Liver (tissue), 7 donors: ENCODE measurements at regions not wholly inside any gene's neighbourhood (a gene's known extent, or its start where the extent isn't known, plus 50 kb on each side); places are given as distances from the start of the nearest gene placed in this dataset.

ENCODE experiments used
- DNase-seq: peaks from one replicate; pipeline ENCODE4 v3.0.0-alpha.2; 2017; ENCODE audit warnings: low spot score
- H3K27ac ChIP-seq, 2 donors: one replicate each; pipeline ENCODE4 v1.7.0; 2013; ENCODE audit warnings: inconsistent platforms in 2 of 2, low read length in 2 of 2, control low read depth in 1 of 2, low read depth in 1 of 2, mild to moderate bottlenecking in 1 of 2
- H3K27me3 ChIP-seq, 4 donors: one replicate each; pipeline versions ENCODE4 v1.6.1 to v1.7.0; 2013; ENCODE audit warnings: low read length in 3 of 4, inconsistent platforms in 1 of 4, mild to moderate bottlenecking in 1 of 4, moderate library complexity in 1 of 4; ENCODE audit not compliant: control insufficient read depth in 4 of 4, insufficient read depth in 4 of 4
- H3K36me3 ChIP-seq, 4 donors: one replicate each; pipeline versions ENCODE4 v1.6.1 to v1.7.0; 2013; ENCODE audit warnings: low read length in 3 of 4, mild to moderate bottlenecking in 3 of 4, low read depth in 1 of 4, moderate library complexity in 1 of 4; ENCODE audit not compliant: control insufficient read depth in 4 of 4, insufficient read depth in 3 of 4
- H3K4me1 ChIP-seq, 4 donors: one replicate each; pipeline versions ENCODE4 v1.6.1 to v1.7.0; 2013; ENCODE audit warnings: low read length in 3 of 4, mild to moderate bottlenecking in 3 of 4, moderate library complexity in 1 of 4; ENCODE audit not compliant: control insufficient read depth in 4 of 4, insufficient read depth in 4 of 4
- H3K4me3 ChIP-seq, 3 donors: one replicate each; pipeline versions ENCODE4 v1.6.1 to v1.7.0; 2013; ENCODE audit warnings: low read length in 3 of 3, control low read depth in 1 of 3, low read depth in 1 of 3, mild to moderate bottlenecking in 1 of 3
- H3K9ac ChIP-seq, 2 donors: one replicate each; pipeline ENCODE4 v1.7.0; 2013; ENCODE audit warnings: low read length in 2 of 2, mild to moderate bottlenecking in 2 of 2, moderate library complexity in 2 of 2, control low read depth in 1 of 2, low read depth in 1 of 2
- H3K9me3 ChIP-seq, 4 donors: one replicate each; pipeline versions ENCODE4 v1.6.1 to v1.7.0; 2013; ENCODE audit warnings: low read length in 3 of 4; ENCODE audit not compliant: control insufficient read depth in 4 of 4
- EGR1 ChIP-seq, 2 donors: IDR thresholded peaks; 2 replicates each; pipeline ENCODE4 v1.6.1; 2016 to 2018; ENCODE audit warnings: antibody characterized with exemption in 2 of 2, low read depth in 2 of 2
- FOXA2 ChIP-seq: IDR thresholded peaks from 2 replicates; pipeline ENCODE4 v1.6.1; 2016; ENCODE audit warnings: antibody characterized with exemption
- GABPA ChIP-seq, 2 donors: IDR thresholded peaks in 1 of 2; conservative IDR thresholded peaks in 1 of 2; 2 replicates each; pipeline ENCODE4 v1.6.1; 2016; ENCODE audit warnings: antibody characterized with exemption in 2 of 2, mild to moderate bottlenecking in 1 of 2, moderate library complexity in 1 of 2
- HNF4A ChIP-seq, 2 donors: conservative IDR thresholded peaks; 2 replicates each; pipeline ENCODE4 v1.6.1; 2016; ENCODE audit warnings: antibody characterized with exemption in 2 of 2, mild to moderate bottlenecking in 2 of 2
- HNF4G ChIP-seq: IDR thresholded peaks from 2 replicates; pipeline ENCODE4 v1.6.1; 2016; ENCODE audit warnings: antibody characterized with exemption
- JUND ChIP-seq, 2 donors: IDR thresholded peaks; 2 replicates each; pipeline ENCODE4 v1.6.1; 2016; ENCODE audit warnings: antibody characterized with exemption in 2 of 2
- NR2F2 ChIP-seq: IDR thresholded peaks from 2 replicates; pipeline ENCODE4 v1.6.1; 2016; ENCODE audit warnings: antibody characterized with exemption
- RAD21 ChIP-seq, 2 donors: IDR thresholded peaks; 2 replicates each; pipeline ENCODE4 v1.6.1; 2016; ENCODE audit warnings: antibody characterized with exemption in 2 of 2, mild to moderate bottlenecking in 2 of 2
- REST ChIP-seq: IDR thresholded peaks from 2 replicates; pipeline ENCODE4 v1.6.1; 2016; ENCODE audit warnings: antibody characterized with exemption, mild to moderate bottlenecking
- RXRA ChIP-seq, 2 donors: IDR thresholded peaks; 2 replicates each; pipeline ENCODE4 v1.6.1; 2017 to 2018; ENCODE audit warnings: antibody characterized with exemption in 2 of 2, mild to moderate bottlenecking in 1 of 2
- TAF1 ChIP-seq: conservative IDR thresholded peaks from 2 replicates; pipeline ENCODE4 v1.6.1; 2016; ENCODE audit warnings: antibody characterized with exemption, mild to moderate bottlenecking
- YY1 ChIP-seq: IDR thresholded peaks from 2 replicates; pipeline ENCODE4 v1.6.1; 2016; ENCODE audit warnings: antibody characterized with exemption, mild to moderate bottlenecking
- ZBTB33 ChIP-seq: IDR thresholded peaks from 2 replicates; pipeline ENCODE4 v1.6.1; 2016; ENCODE audit warnings: antibody characterized with exemption
- WGBS: extraction: QIAGEN DNeasy Blood & Tissue Kit; methylation state at CpG from one replicate; pipeline ENCODE4 v1.1.7; 2013; 5-methylcytosine and 5-hydroxymethylcytosine counted together
- TF ChIP-seq, protein P1 (sequence below): IDR thresholded peaks from 2 replicates; pipeline ENCODE4 v1.6.1; 2016; ENCODE audit warnings: antibody characterized with exemption
- TF ChIP-seq, protein P2 (sequence below): IDR thresholded peaks from 2 replicates; pipeline ENCODE4 v1.6.1; 2016; ENCODE audit warnings: antibody characterized with exemption
- donor health status: healthy.
- donor health status: healthy.
- donor health status: healthy.
- donor health status: healthy.

DNA sequence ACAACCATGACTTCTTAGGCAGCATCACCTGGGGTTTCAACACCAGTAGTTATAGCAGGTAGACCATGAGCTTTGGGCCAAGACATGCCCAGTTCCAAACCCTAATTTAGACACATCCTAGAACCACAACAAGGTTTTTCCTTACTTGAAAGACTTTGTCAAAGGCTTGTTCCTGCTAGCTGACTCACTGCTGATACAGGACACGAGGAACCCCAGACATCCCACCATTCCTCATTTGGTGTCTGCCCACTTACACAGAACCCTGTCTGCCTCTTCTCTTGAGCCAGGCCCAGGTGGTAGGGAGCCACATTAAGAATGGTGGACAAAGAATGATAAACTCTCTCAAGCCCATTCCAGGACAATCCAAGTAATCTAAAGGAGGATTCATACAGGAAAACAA is 109.0 kb downstream of the CCDC71L start:
- DNase-seq, result no peak
- no peak overlapping the region for H3K4me3 ChIP-seq
- 95% methylated on average over 1 of the region's 1 CpG for WGBS
- no peaks in the 10 kb centered on the region for H3K4me1 ChIP-seq
- no peaks in the 10 kb centered on the region for H3K27me3 ChIP-seq
- no peaks in the 10 kb centered on the region for H3K9me3 ChIP-seq
- no peaks in the 10 kb centered on the region for H3K36me3 ChIP-seq
- H3K9ac ChIP-seq, result no peak overlapping the region
- no peak overlapping the region for H3K27ac ChIP-seq
- TF ChIP-seq, protein P1, sequence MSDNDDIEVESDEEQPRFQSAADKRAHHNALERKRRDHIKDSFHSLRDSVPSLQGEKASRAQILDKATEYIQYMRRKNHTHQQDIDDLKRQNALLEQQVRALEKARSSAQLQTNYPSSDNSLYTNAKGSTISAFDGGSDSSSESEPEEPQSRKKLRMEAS, result no peak
- TF ChIP-seq RAD21 (IDR thresholded peaks at IDR 0.05), result no peak
- no peak for TF ChIP-seq TAF1
- TF ChIP-seq REST, result no peak
- no peak for TF ChIP-seq FOXA2
- no peak for TF ChIP-seq HNF4G
- no peak for TF ChIP-seq RXRA (IDR thresholded peaks at IDR 0.05)
- no peak for TF ChIP-seq GABPA (IDR thresholded peaks at IDR 0.05 in 1 of 2, conservative IDR thresholded peaks at IDR 0.05 in 1 of 2)
- no peak for TF ChIP-seq JUND (IDR thresholded peaks at IDR 0.05)
- TF ChIP-seq, protein P2, sequence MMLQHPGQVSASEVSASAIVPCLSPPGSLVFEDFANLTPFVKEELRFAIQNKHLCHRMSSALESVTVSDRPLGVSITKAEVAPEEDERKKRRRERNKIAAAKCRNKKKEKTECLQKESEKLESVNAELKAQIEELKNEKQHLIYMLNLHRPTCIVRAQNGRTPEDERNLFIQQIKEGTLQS, result no peak
- TF ChIP-seq NR2F2, result no peak
- no peak for TF ChIP-seq HNF4A (conservative IDR thresholded peaks at IDR 0.05)
- no peak for TF ChIP-seq YY1

GRCh38 chr7:106548491-106548890 is 112.5 kb downstream of the CCDC71L start:
- Histone ChIP-seq H3K4me3 (no peak overlapping the region), H3K9me3 (no peaks in the 10 kb centered on the region), H3K27ac (no peak overlapping the region), H3K27me3 (no peaks in the 10 kb centered on the region), H3K9ac (no peak overlapping the region), H3K4me1 (no peaks in the 10 kb centered on the region), H3K36me3 (no peaks in the 10 kb centered on the region)
- DNase-seq, result no peak
- TF ChIP-seq JUND (IDR thresholded peaks at IDR 0.05), result no peak
- TF ChIP-seq HNF4G, result no peak
- TF ChIP-seq RXRA (IDR thresholded peaks at IDR 0.05), result no peak
- no peak for TF ChIP-seq NR2F2
- no peak for TF ChIP-seq EGR1 (IDR thresholded peaks at IDR 0.05; ENCODE audit: low read depth in 2 of 2)
- TF ChIP-seq FOXA2, result no peak
- TF ChIP-seq ZBTB33, result no peak
